ENCODE measurements at regions not wholly inside any gene's neighbourhood (a gene's known extent, or its start where the extent isn't known, plus 50 kb on each side); places are given as distances from the start of the nearest gene placed in this dataset.

- no peak overlapping the region for H2AFZ ChIP-seq (ENCODE audit: low read length, unreplicated experiment)
- H3K4me1 ChIP-seq (ENCODE audit: control insufficient read depth, insufficient read depth, low read length, unreplicated experiment) = no peaks in the 10 kb centered on the region
- no peak overlapping the region for H3K27ac ChIP-seq (ENCODE audit: low read depth, low read length)
- no peak overlapping the region for H3K4me3 ChIP-seq (ENCODE audit: low read depth, low read length)
- H3K27me3 ChIP-seq (ENCODE audit: insufficient read depth, low read length) = peaks cover 38% of the 10 kb centered on the region
- no peaks in the 10 kb centered on the region for H3K79me2 ChIP-seq (ENCODE audit: control insufficient read depth, insufficient read depth, low read length, unreplicated experiment)
- H3K36me3 ChIP-seq (ENCODE audit: insufficient read depth, low read length) = no peaks in the 10 kb centered on the region
These were observed 291.1 kb downstream of the HIVEP2 start for GRCh38 chr6:142653710-142654420.

- no peak overlapping the region for H2AFZ ChIP-seq (ENCODE audit: low read length, unreplicated experiment)
- H3K27ac ChIP-seq (ENCODE audit: low read depth, low read length) = no peak overlapping the region
- peaks cover 21% of the 10 kb centered on the region for H3K27me3 ChIP-seq (ENCODE audit: insufficient read depth, low read length)
- no peak overlapping the region for H3K4me3 ChIP-seq (ENCODE audit: low read depth, low read length)
- no peaks in the 10 kb centered on the region for H3K36me3 ChIP-seq (ENCODE audit: insufficient read depth, low read length)
- H3K79me2 ChIP-seq (ENCODE audit: control insufficient read depth, insufficient read depth, low read length, unreplicated experiment) = no peaks in the 10 kb centered on the region
- H3K4me1 ChIP-seq (ENCODE audit: control insufficient read depth, insufficient read depth, low read length, unreplicated experiment) = no peaks in the 10 kb centered on the region
These were observed 285.3 kb downstream of the HIVEP2 start for GRCh38 chr6:142659661-142660060.

GRCh38 chr6:142665393-142665792 lies 279.6 kb downstream of the HIVEP2 start:
- Histone ChIP-seq H3K4me3 (ENCODE audit: low read depth, low read length) (no peak overlapping the region), H3K27me3 (ENCODE audit: insufficient read depth, low read length) (no peaks in the 10 kb centered on the region; the same call in 1 of the 2 replicates), H2AFZ (ENCODE audit: low read length, unreplicated experiment) (no peak overlapping the region)

GRCh38 chr6:142666599-142667185 lies 278.3 kb downstream of the HIVEP2 start:
- H3K79me2 ChIP-seq (ENCODE audit: control insufficient read depth, insufficient read depth, low read length, unreplicated experiment) = no peaks in the 10 kb centered on the region
- H3K4me1 ChIP-seq (ENCODE audit: control insufficient read depth, insufficient read depth, low read length, unreplicated experiment) = no peaks in the 10 kb centered on the region
- no peaks in the 10 kb centered on the region for H3K36me3 ChIP-seq (ENCODE audit: insufficient read depth, low read length)
- no peak overlapping the region for H2AFZ ChIP-seq (ENCODE audit: low read length, unreplicated experiment)
- H3K27ac ChIP-seq (ENCODE audit: low read depth, low read length) = no peak overlapping the region
- no peaks in the 10 kb centered on the region for H3K27me3 ChIP-seq (ENCODE audit: insufficient read depth, low read length)
- no peak overlapping the region for H3K4me3 ChIP-seq (ENCODE audit: low read depth, low read length)

More at GRCh38 chr6:142665393-142665792, 279.6 kb downstream of the HIVEP2 start:
- no peak overlapping the region for H3K27ac ChIP-seq (ENCODE audit: low read depth, low read length)
- H3K79me2 ChIP-seq (ENCODE audit: control insufficient read depth, insufficient read depth, low read length, unreplicated experiment) = no peaks in the 10 kb centered on the region
- H3K36me3 ChIP-seq (ENCODE audit: insufficient read depth, low read length) = no peaks in the 10 kb centered on the region
- H3K4me1 ChIP-seq (ENCODE audit: control insufficient read depth, insufficient read depth, low read length, unreplicated experiment) = no peaks in the 10 kb centered on the region

GRCh38 chr6:142669471-142670351 lies 275.3 kb downstream of the HIVEP2 start:
- no peak overlapping the region for H3K27ac ChIP-seq (ENCODE audit: low read depth, low read length)
- H3K4me3 ChIP-seq (ENCODE audit: low read depth, low read length) = no peak overlapping the region
- H3K27me3 ChIP-seq (ENCODE audit: insufficient read depth, low read length) = peaks cover 18% of the 10 kb centered on the region
- no peaks in the 10 kb centered on the region for H3K4me1 ChIP-seq (ENCODE audit: control insufficient read depth, insufficient read depth, low read length, unreplicated experiment)
- no peaks in the 10 kb centered on the region for H3K36me3 ChIP-seq (ENCODE audit: insufficient read depth, low read length)
- H3K79me2 ChIP-seq (ENCODE audit: control insufficient read depth, insufficient read depth, low read length, unreplicated experiment) = no peaks in the 10 kb centered on the region
- no peak overlapping the region for H2AFZ ChIP-seq (ENCODE audit: low read length, unreplicated experiment)

- H3K79me2 ChIP-seq (ENCODE audit: control insufficient read depth, insufficient read depth, low read length, unreplicated experiment) = no peaks in the 10 kb centered on the region
- H3K36me3 ChIP-seq (ENCODE audit: insufficient read depth, low read length) = no peaks in the 10 kb centered on the region
- no peak overlapping the region for H3K4me3 ChIP-seq (ENCODE audit: low read depth, low read length)
- H3K4me1 ChIP-seq (ENCODE audit: control insufficient read depth, insufficient read depth, low read length, unreplicated experiment) = no peaks in the 10 kb centered on the region
- no peak overlapping the region for H2AFZ ChIP-seq (ENCODE audit: low read length, unreplicated experiment)
- no peak overlapping the region for H3K27ac ChIP-seq (ENCODE audit: low read depth, low read length)
- peaks cover 39% of the 10 kb centered on the region for H3K27me3 ChIP-seq (ENCODE audit: insufficient read depth, low read length)
These were observed 273.2 kb downstream of the HIVEP2 start for GRCh38 chr6:142671791-142672190.

DNA sequence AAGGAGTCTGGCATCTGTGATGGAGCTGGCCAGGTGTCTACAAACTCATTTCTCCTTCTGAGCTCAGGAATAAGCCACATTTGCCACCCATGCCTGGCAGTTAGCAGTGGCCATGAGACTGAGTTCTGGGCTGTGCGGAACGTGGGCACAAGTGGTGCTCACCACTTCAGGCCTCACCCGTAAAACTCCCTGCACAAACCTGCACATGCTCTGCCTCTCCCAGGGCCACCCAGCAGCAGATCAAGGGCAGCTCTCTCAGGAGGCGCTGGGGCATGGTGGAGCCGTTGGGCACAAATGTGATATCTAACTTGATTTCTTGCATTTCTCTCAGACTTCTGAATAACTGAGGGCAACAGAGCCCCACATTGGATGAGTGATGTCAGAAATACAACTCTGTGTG lies 269.5 kb downstream of the HIVEP2 start:
- peaks cover 54% of the 10 kb centered on the region for H3K27me3 ChIP-seq (ENCODE audit: insufficient read depth, low read length)
- H3K36me3 ChIP-seq (ENCODE audit: insufficient read depth, low read length) = no peaks in the 10 kb centered on the region
- no peak overlapping the region for H2AFZ ChIP-seq (ENCODE audit: low read length, unreplicated experiment)
- no peaks in the 10 kb centered on the region for H3K4me1 ChIP-seq (ENCODE audit: control insufficient read depth, insufficient read depth, low read length, unreplicated experiment)
- no peak overlapping the region for H3K27ac ChIP-seq (ENCODE audit: low read depth, low read length)
- no peak overlapping the region for H3K4me3 ChIP-seq (ENCODE audit: low read depth, low read length)
- no peaks in the 10 kb centered on the region for H3K79me2 ChIP-seq (ENCODE audit: control insufficient read depth, insufficient read depth, low read length, unreplicated experiment)

- Histone ChIP-seq H3K36me3 (ENCODE audit: insufficient read depth, low read length) (no peaks in the 10 kb centered on the region), H3K27me3 (ENCODE audit: insufficient read depth, low read length) (peaks cover 57% of the 10 kb centered on the region), H3K4me3 (ENCODE audit: low read depth, low read length) (no peak overlapping the region)
These were observed 268.9 kb downstream of the HIVEP2 start for GRCh38 chr6:142676027-142676443.

DNA sequence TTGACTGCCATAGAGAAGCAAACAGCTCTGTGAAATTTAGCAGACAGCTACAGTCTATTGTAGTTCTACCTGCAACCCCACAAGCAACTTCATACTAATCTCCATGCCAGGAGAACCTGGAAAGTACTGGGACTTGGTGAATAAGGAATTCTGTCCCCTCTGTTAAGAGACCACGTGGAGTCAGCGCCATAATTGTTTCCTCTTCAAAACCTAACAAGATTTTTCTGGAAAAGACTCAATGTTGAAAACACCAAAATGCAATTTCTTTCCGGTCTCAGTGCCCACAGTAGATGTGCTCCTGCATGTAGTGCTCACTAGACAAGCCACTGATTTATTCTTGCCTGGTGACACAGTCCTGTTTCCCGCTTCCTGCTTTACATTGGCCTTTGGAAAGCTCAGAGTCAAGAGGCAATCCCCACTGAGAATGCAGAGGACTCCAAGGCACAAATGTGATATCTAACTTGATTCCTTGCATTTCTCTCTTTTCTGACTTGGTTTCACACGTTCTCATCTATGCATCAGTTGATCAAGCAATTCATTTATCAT lies 268.3 kb downstream of the HIVEP2 start:
- H3K4me3 ChIP-seq (ENCODE audit: low read depth, low read length) = no peak overlapping the region
- H3K27me3 ChIP-seq (ENCODE audit: insufficient read depth, low read length) = peaks cover 57% of the 10 kb centered on the region
- no peaks in the 10 kb centered on the region for H3K36me3 ChIP-seq (ENCODE audit: insufficient read depth, low read length)
- H3K4me1 ChIP-seq (ENCODE audit: control insufficient read depth, insufficient read depth, low read length, unreplicated experiment) = no peaks in the 10 kb centered on the region
- H3K27ac ChIP-seq (ENCODE audit: low read depth, low read length) = no peak overlapping the region
- H2AFZ ChIP-seq (ENCODE audit: low read length, unreplicated experiment) = no peak overlapping the region
- no peaks in the 10 kb centered on the region for H3K79me2 ChIP-seq (ENCODE audit: control insufficient read depth, insufficient read depth, low read length, unreplicated experiment)

More at GRCh38 chr6:142676027-142676443, 268.9 kb downstream of the HIVEP2 start:
- Histone ChIP-seq H2AFZ (ENCODE audit: low read length, unreplicated experiment) (no peak overlapping the region), H3K4me1 (ENCODE audit: control insufficient read depth, insufficient read depth, low read length, unreplicated experiment) (no peaks in the 10 kb centered on the region), H3K79me2 (ENCODE audit: control insufficient read depth, insufficient read depth, low read length, unreplicated experiment) (no peaks in the 10 kb centered on the region), H3K27ac (ENCODE audit: low read depth, low read length) (no peak overlapping the region)

DNA sequence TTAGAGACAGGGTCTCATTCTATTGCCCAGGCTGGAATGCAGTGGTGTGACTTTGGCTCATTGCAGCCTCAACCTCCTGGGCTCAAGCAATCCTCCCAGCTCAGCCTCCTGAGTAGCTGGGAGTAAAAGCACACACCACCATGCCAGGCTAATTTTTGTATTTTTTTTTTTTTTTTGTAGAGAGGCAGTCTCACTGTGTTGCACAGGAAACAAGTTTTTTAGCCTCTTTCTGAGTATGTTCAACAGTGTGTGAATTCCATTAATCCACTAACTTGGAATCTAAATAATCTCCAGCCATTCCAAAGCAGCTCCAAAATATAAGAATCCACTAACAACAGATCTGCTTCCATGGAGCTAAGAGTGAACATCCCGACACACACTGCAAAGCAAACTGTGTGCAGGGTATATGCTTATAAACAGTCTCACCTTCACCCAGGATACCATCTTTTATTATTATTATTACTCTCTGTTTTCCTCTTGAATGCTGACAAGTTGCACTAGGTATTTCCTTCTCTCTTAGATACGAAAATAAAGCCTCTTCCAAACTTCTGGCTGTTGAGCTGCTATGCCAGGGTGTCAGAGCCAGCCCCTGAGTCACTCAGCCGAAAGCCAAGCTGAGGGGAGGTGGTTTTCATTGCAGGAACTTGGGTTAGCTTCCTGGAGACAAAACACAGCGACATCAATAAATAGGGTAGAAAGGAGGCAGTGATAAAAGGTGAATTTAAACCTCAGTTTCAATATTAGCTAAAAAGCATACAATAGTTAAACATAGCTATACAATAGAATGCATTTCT lies 264.9 kb downstream of the HIVEP2 start:
- Histone ChIP-seq H2AFZ (ENCODE audit: low read length, unreplicated experiment) (no peak overlapping the region), H3K27ac (ENCODE audit: low read depth, low read length) (no peak overlapping the region), H3K4me1 (ENCODE audit: control insufficient read depth, insufficient read depth, low read length, unreplicated experiment) (no peaks in the 10 kb centered on the region), H3K27me3 (ENCODE audit: insufficient read depth, low read length) (peaks cover 35% of the 10 kb centered on the region), H3K36me3 (ENCODE audit: insufficient read depth, low read length) (no peaks in the 10 kb centered on the region), H3K4me3 (ENCODE audit: low read depth, low read length) (no peak overlapping the region), H3K79me2 (ENCODE audit: control insufficient read depth, insufficient read depth, low read length, unreplicated experiment) (no peaks in the 10 kb centered on the region)
